ENCODE measurements at regions not wholly inside any gene's neighbourhood (a gene's known extent, or its start where the extent isn't known, plus 50 kb on each side); places are given as distances from the start of the nearest gene placed in this dataset.

DNA sequence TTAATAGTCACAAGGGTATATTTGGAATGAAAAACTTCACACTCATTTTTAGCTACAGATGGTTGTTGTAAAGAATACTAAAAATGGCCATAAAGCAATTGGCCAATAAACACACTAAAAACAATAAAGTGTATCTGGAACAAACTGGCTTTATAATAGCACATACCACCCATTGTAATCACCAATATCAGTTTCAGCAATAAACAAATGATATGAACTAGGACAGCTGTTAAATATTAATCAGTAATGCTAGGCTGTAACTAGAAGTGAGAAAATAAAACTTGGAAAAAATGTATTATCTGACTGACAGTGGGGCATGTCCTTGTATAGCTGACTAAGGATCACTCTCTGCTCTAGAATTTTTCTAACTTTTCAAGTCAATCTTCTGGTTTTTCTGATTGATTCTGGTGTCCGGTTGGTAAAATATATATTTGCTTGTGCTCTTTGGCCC lies 312.5 kb downstream of the RND3 start:
- H3K27me3 ChIP-seq (ENCODE audit: control insufficient read depth in 2 of 2, insufficient read depth in 2 of 2, low read length in 2 of 2) = no peaks in the 10 kb centered on the region
- H3K9ac ChIP-seq (ENCODE audit: low read depth in 1 of 2, low read length in 2 of 2) = no peak overlapping the region
- peaks cover 2 to 5% of the 10 kb centered on the region in 2 donors for H3K4me1 ChIP-seq (ENCODE audit: control insufficient read depth in 2 of 2, insufficient read depth in 2 of 2, low read length in 2 of 2)
- no peaks in the 10 kb centered on the region for H3K9me3 ChIP-seq (ENCODE audit: control insufficient read depth in 2 of 2, low read length in 2 of 2)
- no peak overlapping the region for H3K27ac ChIP-seq (ENCODE audit: low read depth in 2 of 2, low read length in 2 of 2)
- H3K36me3 ChIP-seq (ENCODE audit: control insufficient read depth in 2 of 2, insufficient read depth in 2 of 2, low read length in 2 of 2) = no peaks in the 10 kb centered on the region
- no peak overlapping the region for H3K4me3 ChIP-seq (ENCODE audit: low read length in 2 of 2)

DNA sequence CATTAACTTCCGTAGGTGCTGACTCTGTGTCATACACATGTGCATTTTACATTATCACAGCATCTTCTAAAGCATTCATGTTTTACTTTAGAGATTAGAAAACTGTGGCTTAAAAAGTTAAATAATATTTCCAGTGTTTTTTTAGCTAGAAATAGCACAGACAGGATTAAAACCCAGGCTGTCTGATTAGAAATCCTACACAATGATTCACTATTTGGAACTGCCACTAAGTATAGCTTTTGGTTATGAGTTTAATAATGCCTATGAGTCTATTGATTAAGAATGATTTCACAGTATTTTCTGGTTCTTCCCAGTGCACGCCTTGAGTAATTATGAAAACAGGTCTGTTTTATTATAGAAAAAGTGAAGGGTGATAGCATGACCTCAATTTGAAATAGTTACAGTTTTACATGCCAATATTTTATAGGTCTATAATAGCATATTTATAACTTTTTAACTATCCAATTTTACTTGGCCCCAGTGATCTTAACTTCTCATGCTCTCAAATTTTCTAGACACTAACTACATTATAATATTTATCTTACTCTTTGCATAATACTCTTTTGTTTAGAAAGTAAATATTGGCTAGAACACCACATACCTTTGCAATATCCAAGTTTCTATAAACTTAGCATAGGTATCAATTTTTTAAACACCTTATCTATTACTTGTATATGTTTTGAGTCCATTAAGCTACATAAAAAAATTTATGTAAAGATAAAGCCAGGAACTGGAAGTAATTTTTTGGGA lies 313.2 kb downstream of the RND3 start:
- Histone ChIP-seq H3K27ac (ENCODE audit: low read depth in 2 of 2, low read length in 2 of 2) (no peak overlapping the region), H3K9ac (ENCODE audit: low read depth in 1 of 2, low read length in 2 of 2) (no peak overlapping the region), H3K4me3 (ENCODE audit: low read length in 2 of 2) (no peak overlapping the region), H3K36me3 (ENCODE audit: control insufficient read depth in 2 of 2, insufficient read depth in 2 of 2, low read length in 2 of 2) (no peaks in the 10 kb centered on the region), H3K27me3 (ENCODE audit: control insufficient read depth in 2 of 2, insufficient read depth in 2 of 2, low read length in 2 of 2) (no peaks in the 10 kb centered on the region), H3K4me1 (ENCODE audit: control insufficient read depth in 2 of 2, insufficient read depth in 2 of 2, low read length in 2 of 2) (peaks cover 2 to 5% of the 10 kb centered on the region in 2 donors), H3K9me3 (ENCODE audit: control insufficient read depth in 2 of 2, low read length in 2 of 2) (no peaks in the 10 kb centered on the region)

DNA sequence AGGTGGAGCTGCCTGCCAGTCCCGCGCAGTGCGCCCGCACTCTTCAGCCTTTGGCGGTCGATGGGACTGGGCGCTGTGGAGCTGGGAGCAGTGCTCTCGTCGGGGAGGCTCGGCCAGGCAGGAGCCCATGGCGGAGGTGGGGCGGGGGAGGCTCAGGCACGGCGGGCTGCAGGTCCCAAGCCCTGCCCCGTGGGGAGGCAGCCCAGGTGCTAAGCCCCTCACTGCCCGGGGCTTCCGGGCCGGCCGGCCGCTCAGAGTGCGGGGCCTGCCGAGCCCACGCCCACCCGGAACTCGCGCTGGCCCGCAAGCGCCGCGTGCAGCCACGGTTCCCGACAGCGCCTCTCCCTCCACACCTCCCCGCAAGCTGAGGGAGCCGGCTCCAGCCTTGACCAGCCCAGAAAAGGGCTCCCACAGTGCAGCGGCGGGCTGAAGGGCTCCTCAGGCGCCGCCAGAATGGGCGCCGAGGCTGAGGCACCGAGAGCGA lies 316.4 kb downstream of the RND3 start:
- Histone ChIP-seq H3K9ac (ENCODE audit: low read depth in 1 of 2, low read length in 2 of 2) (no peak overlapping the region), H3K9me3 (ENCODE audit: control insufficient read depth in 2 of 2, low read length in 2 of 2) (no peaks in the 10 kb centered on the region), H3K4me3 (ENCODE audit: low read length in 2 of 2) (no peak overlapping the region), H3K4me1 (ENCODE audit: control insufficient read depth in 2 of 2, insufficient read depth in 2 of 2, low read length in 2 of 2) (peaks cover 2 to 5% of the 10 kb centered on the region in 2 donors), H3K36me3 (ENCODE audit: control insufficient read depth in 2 of 2, insufficient read depth in 2 of 2, low read length in 2 of 2) (no peaks in the 10 kb centered on the region), H3K27me3 (ENCODE audit: control insufficient read depth in 2 of 2, insufficient read depth in 2 of 2, low read length in 2 of 2) (no peaks in the 10 kb centered on the region), H3K27ac (ENCODE audit: low read depth in 2 of 2, low read length in 2 of 2) (no peak overlapping the region)

DNA sequence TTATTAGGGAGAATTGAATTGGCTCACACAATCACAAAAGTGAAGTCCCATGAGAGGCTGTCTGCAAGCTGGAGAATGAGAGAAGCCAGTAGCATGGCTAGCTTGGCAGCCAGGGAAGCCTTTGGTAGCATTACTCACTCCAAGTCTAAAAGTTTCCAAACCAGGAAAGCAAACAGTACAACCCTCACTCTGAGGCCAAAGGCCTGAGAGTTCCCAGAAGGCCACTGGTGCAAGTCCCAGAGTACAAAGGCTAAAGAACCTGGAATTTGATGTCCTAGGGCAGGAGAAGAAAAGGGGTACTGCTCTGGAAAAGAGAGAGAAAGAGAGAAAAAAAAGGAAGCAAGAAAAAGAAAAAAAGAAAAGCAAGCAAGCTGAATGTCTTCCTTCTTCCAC lies 318.2 kb downstream of the RND3 start:
- no peaks in the 10 kb centered on the region for H3K9me3 ChIP-seq (ENCODE audit: control insufficient read depth in 2 of 2, low read length in 2 of 2)
- H3K27ac ChIP-seq (ENCODE audit: low read depth in 2 of 2, low read length in 2 of 2) = no peak overlapping the region
- peaks cover 0 to 2% of the 10 kb centered on the region in 2 donors for H3K4me1 ChIP-seq (ENCODE audit: control insufficient read depth in 2 of 2, insufficient read depth in 2 of 2, low read length in 2 of 2)
- H3K36me3 ChIP-seq (ENCODE audit: control insufficient read depth in 2 of 2, insufficient read depth in 2 of 2, low read length in 2 of 2) = no peaks in the 10 kb centered on the region
- no peaks in the 10 kb centered on the region for H3K27me3 ChIP-seq (ENCODE audit: control insufficient read depth in 2 of 2, insufficient read depth in 2 of 2, low read length in 2 of 2)
- no peak overlapping the region for H3K4me3 ChIP-seq (ENCODE audit: low read length in 2 of 2)
- no peak overlapping the region for H3K9ac ChIP-seq (ENCODE audit: low read depth in 1 of 2, low read length in 2 of 2)

DNA sequence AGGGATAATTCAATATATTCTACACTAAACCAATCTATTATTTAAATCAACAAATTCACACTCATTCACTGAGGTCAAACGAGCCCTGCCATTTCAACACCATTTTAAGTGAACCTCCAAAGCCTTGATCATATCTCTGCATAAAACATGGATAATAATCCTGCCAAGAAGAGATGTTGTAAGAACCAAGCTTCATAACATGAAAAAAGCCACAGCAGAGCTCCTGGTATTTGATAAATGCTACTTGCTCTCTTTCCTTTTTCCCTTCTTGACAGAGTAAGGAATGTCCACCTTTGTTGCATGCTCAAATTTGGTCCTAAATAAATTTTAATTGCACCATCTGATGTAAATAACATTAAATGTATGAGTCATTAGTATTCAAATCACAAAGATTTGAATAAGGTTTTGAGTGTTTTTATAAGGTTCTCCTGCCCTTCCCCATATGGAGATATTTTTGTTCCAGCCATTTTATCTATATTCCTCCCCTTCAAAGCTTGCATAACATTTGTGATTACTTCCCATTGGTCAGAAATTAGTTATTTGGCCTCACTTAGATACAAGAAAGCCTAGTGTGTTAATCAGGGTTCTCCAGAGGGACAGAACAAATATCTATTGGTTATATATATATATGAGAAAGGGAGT lies 318.8 kb downstream of the RND3 start:
- H3K4me1 ChIP-seq (ENCODE audit: control insufficient read depth in 2 of 2, insufficient read depth in 2 of 2, low read length in 2 of 2) = no peaks in the 10 kb centered on the region
- no peaks in the 10 kb centered on the region for H3K36me3 ChIP-seq (ENCODE audit: control insufficient read depth in 2 of 2, insufficient read depth in 2 of 2, low read length in 2 of 2)
- H3K9ac ChIP-seq (ENCODE audit: low read depth in 1 of 2, low read length in 2 of 2) = no peak overlapping the region
- no peaks in the 10 kb centered on the region for H3K9me3 ChIP-seq (ENCODE audit: control insufficient read depth in 2 of 2, low read length in 2 of 2)
- no peak overlapping the region for H3K4me3 ChIP-seq (ENCODE audit: low read length in 2 of 2)
- H3K27ac ChIP-seq (ENCODE audit: low read depth in 2 of 2, low read length in 2 of 2) = no peak overlapping the region
- H3K27me3 ChIP-seq (ENCODE audit: control insufficient read depth in 2 of 2, insufficient read depth in 2 of 2, low read length in 2 of 2) = no peaks in the 10 kb centered on the region

DNA sequence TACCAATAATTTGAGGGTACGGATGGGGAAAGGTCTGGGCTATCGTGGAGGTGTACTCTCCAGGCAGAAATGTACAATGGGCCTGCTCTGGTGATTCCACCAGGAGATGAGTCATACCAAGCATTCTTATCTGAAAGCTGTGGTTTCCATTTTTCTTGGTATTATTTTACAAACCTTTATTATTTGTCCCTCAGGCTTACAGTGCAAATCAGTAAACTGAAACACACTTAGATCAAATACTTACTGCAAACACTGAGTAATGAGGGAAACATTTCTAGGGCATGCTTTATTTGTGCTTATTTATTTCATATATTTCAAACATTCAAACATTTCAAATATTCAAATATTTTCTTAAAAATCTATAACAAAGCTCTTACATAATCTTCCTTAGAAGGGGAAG lies 319.8 kb downstream of the RND3 start:
- Histone ChIP-seq H3K4me3 (ENCODE audit: low read length in 2 of 2) (no peak overlapping the region), H3K4me1 (ENCODE audit: control insufficient read depth in 2 of 2, insufficient read depth in 2 of 2, low read length in 2 of 2) (no peaks in the 10 kb centered on the region), H3K9ac (ENCODE audit: low read depth in 1 of 2, low read length in 2 of 2) (no peak overlapping the region), H3K9me3 (ENCODE audit: control insufficient read depth in 2 of 2, low read length in 2 of 2) (no peaks in the 10 kb centered on the region), H3K27me3 (ENCODE audit: control insufficient read depth in 2 of 2, insufficient read depth in 2 of 2, low read length in 2 of 2) (no peaks in the 10 kb centered on the region), H3K36me3 (ENCODE audit: control insufficient read depth in 2 of 2, insufficient read depth in 2 of 2, low read length in 2 of 2) (no peaks in the 10 kb centered on the region), H3K27ac (ENCODE audit: low read depth in 2 of 2, low read length in 2 of 2) (no peak overlapping the region)

DNA sequence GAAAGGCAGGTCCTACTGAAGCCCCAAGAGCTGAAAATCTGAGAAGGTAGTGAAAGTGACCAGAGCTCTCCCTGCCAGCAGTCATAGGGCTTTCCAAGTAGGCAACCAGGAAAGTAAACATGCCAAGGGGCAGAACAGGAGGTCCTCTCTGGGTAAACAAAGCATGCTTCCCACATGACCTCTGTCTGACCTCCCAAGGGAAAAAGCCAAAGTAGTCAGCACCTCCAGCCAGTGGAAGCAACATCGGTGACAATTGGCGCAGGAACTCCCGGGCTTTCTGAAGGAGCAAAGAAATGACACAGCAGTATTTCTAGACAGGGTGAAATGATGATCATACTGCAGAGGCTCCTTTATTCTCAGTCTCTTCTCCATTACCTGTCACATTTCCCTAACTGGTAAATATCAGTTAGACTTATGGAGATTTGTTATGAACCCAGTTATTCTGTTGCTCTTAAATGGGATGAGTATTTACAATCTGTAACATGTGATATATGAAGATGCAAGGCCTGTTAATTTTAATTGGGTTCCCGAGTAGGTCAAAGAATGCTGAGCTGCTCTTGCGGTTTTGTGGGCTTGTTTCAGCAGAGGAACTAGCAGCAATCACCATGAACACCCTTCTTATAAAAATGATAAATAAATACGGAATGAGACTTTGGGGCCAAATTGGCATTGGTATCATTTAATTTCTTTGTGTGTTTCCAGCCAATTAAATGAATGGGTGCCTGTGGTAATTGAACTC lies 321.0 kb downstream of the RND3 start:
- no peaks in the 10 kb centered on the region for H3K4me1 ChIP-seq (ENCODE audit: control insufficient read depth in 2 of 2, insufficient read depth in 2 of 2, low read length in 2 of 2)
- no peak overlapping the region for H3K9ac ChIP-seq (ENCODE audit: low read depth in 1 of 2, low read length in 2 of 2)
- H3K4me3 ChIP-seq (ENCODE audit: low read length in 2 of 2) = no peak overlapping the region
- no peaks in the 10 kb centered on the region for H3K9me3 ChIP-seq (ENCODE audit: control insufficient read depth in 2 of 2, low read length in 2 of 2)
- H3K27me3 ChIP-seq (ENCODE audit: control insufficient read depth in 2 of 2, insufficient read depth in 2 of 2, low read length in 2 of 2) = no peaks in the 10 kb centered on the region
- H3K27ac ChIP-seq (ENCODE audit: low read depth in 2 of 2, low read length in 2 of 2) = no peak overlapping the region
- H3K36me3 ChIP-seq (ENCODE audit: control insufficient read depth in 2 of 2, insufficient read depth in 2 of 2, low read length in 2 of 2) = no peaks in the 10 kb centered on the region

DNA sequence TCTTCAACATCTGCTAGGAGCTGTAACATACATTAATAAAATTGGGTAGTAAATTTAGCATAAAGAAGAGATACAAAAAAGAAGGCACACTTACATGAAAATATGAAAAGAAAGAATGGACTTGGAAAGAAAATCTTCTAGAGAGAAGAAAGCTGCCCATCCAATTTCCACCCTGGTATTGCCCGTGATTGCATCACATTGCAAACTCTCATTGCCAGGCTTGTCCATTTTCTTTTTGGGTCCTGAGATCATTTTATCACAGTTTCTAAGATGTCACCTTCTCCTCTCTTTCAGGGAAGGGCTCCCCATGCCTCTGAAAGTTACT lies 321.5 kb downstream of the RND3 start:
- no peaks in the 10 kb centered on the region for H3K4me1 ChIP-seq (ENCODE audit: control insufficient read depth in 2 of 2, insufficient read depth in 2 of 2, low read length in 2 of 2)
- H3K4me3 ChIP-seq (ENCODE audit: low read length in 2 of 2) = no peak overlapping the region
- no peak overlapping the region for H3K27ac ChIP-seq (ENCODE audit: low read depth in 2 of 2, low read length in 2 of 2)
- H3K9ac ChIP-seq (ENCODE audit: low read depth in 1 of 2, low read length in 2 of 2) = no peak overlapping the region
- no peaks in the 10 kb centered on the region for H3K9me3 ChIP-seq (ENCODE audit: control insufficient read depth in 2 of 2, low read length in 2 of 2)
- no peaks in the 10 kb centered on the region for H3K27me3 ChIP-seq (ENCODE audit: control insufficient read depth in 2 of 2, insufficient read depth in 2 of 2, low read length in 2 of 2)
- H3K36me3 ChIP-seq (ENCODE audit: control insufficient read depth in 2 of 2, insufficient read depth in 2 of 2, low read length in 2 of 2) = no peaks in the 10 kb centered on the region

DNA sequence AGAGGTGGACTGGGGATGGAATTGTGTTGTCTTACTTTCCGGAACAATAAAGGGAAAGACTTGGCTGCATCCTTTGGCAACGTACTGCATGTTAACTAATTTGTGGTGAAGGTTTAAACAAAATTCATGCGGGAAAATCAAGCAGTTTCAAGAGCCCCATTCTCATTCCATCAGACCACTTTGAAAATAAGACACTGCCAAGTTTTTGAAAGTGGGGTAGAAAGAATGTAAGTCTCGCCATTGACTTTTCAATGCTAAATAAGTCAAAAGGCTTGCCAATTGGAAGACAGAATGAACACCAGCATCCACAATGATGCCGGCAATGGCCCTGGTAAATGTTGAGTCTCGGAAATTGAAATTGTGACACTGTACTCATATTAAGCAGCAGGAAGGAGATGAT lies 322.0 kb downstream of the RND3 start:
- Histone ChIP-seq H3K9ac (ENCODE audit: low read depth in 1 of 2, low read length in 2 of 2) (no peak overlapping the region), H3K27ac (ENCODE audit: low read depth in 2 of 2, low read length in 2 of 2) (no peak overlapping the region), H3K27me3 (ENCODE audit: control insufficient read depth in 2 of 2, insufficient read depth in 2 of 2, low read length in 2 of 2) (no peaks in the 10 kb centered on the region), H3K4me1 (ENCODE audit: control insufficient read depth in 2 of 2, insufficient read depth in 2 of 2, low read length in 2 of 2) (no peaks in the 10 kb centered on the region), H3K36me3 (ENCODE audit: control insufficient read depth in 2 of 2, insufficient read depth in 2 of 2, low read length in 2 of 2) (no peaks in the 10 kb centered on the region), H3K9me3 (ENCODE audit: control insufficient read depth in 2 of 2, low read length in 2 of 2) (no peaks in the 10 kb centered on the region), H3K4me3 (ENCODE audit: low read length in 2 of 2) (no peak overlapping the region)

DNA sequence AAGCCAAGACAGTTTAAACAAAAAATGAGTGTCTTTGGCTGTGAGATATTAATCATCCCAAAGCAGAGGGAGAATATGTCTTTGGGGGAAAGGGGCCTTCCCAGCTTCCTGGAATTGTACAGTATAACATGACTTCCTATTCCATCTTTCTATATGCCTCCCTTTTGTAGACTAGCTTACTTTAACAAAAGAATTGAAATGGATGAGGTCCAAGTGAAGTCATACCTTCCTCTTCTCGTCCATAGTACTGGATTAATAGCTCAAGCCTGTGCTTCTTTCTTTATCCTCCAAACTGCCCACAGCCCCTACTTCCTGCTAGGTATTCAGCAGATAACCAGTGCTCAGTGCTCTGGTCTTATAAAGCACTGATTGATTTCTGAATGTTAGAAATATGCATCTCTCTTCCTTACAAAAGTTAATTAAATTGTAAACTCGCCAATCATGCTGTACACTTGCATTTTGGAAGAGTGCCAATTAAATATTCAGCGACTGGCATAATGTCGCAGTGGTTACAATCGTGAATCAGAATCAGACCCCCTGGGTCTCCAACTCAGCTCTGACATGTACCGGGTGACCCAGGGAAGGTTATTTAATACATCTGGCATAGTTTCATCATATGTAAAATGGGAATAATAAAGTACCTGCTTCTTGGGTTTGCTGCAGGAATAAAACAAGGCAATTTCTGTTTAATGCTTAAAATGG lies 325.1 kb downstream of the RND3 start:
- Histone ChIP-seq H3K9me3 (ENCODE audit: control insufficient read depth in 2 of 2, low read length in 2 of 2) (no peaks in the 10 kb centered on the region), H3K4me3 (ENCODE audit: low read length in 2 of 2) (no peak overlapping the region), H3K27me3 (ENCODE audit: control insufficient read depth in 2 of 2, insufficient read depth in 2 of 2, low read length in 2 of 2) (no peaks in the 10 kb centered on the region), H3K27ac (ENCODE audit: low read depth in 2 of 2, low read length in 2 of 2) (no peak overlapping the region), H3K9ac (ENCODE audit: low read depth in 1 of 2, low read length in 2 of 2) (no peak overlapping the region), H3K36me3 (ENCODE audit: control insufficient read depth in 2 of 2, insufficient read depth in 2 of 2, low read length in 2 of 2) (no peaks in the 10 kb centered on the region), H3K4me1 (ENCODE audit: control insufficient read depth in 2 of 2, insufficient read depth in 2 of 2, low read length in 2 of 2) (no peaks in the 10 kb centered on the region)
